GM19351 (cell line): ENCODE measurements at regions not wholly inside any gene's neighbourhood (a gene's known extent, or its start where the extent isn't known, plus 50 kb on each side); places are given as distances from the start of the nearest gene placed in this dataset.

Experiments used
- ATAC-seq: cut with Tn5 transposase; IDR thresholded peaks from one replicate; pipeline ENCODE4 v1.9.1; 2021; ENCODE audit warnings: mild to moderate bottlenecking, moderate library complexity; ENCODE audit not compliant: unreplicated experiment

- ATAC-seq: no peak
Measured at GRCh38 chr9:31605164-31605563, 779.3 kb upstream of the ACO1 start.

GRCh38 chr9:31606678-31607077 is 777.8 kb upstream of the ACO1 start:
- ATAC-seq: no peak

- ATAC-seq: no peak
Measured at GRCh38 chr9:31608416-31608815, 776.0 kb upstream of the ACO1 start.

GRCh38 chr9:31608881-31609280 is 775.6 kb upstream of the ACO1 start:
- ATAC-seq: no peak

GRCh38 chr9:31612336-31613030 is 772.0 kb upstream of the ACO1 start:
- no peak for ATAC-seq

- ATAC-seq: no peak
Measured at GRCh38 chr9:31615966-31616365, 768.5 kb upstream of the ACO1 start.

- no peak for ATAC-seq
Measured at GRCh38 chr9:31623511-31623910, 760.9 kb upstream of the ACO1 start.

- ATAC-seq: no peak
Measured at GRCh38 chr9:31629292-31629691, 755.2 kb upstream of the ACO1 start.

- ATAC-seq: no peak
Measured at GRCh38 chr9:31637265-31637664, 747.2 kb upstream of the ACO1 start.

- ATAC-seq: no peak
Measured at GRCh38 chr9:31637861-31638260, 746.6 kb upstream of the ACO1 start.

GRCh38 chr9:31639451-31639850 is 745.0 kb upstream of the ACO1 start:
- no peak for ATAC-seq

- ATAC-seq: no peak
Measured at GRCh38 chr9:31669311-31669710, 715.1 kb upstream of the ACO1 start.

GRCh38 chr9:31671011-31671410 is 713.4 kb upstream of the ACO1 start:
- peak; percentile 47 for ATAC-seq

GRCh38 chr9:31674264-31674663 is 710.2 kb upstream of the ACO1 start:
- no peak for ATAC-seq

- no peak for ATAC-seq
Measured at GRCh38 chr9:31677415-31677814, 707.0 kb upstream of the ACO1 start.

GRCh38 chr9:31677877-31678276 is 706.6 kb upstream of the ACO1 start:
- ATAC-seq: no peak

- ATAC-seq: no peak
Measured at GRCh38 chr9:31683116-31683515, 701.3 kb upstream of the ACO1 start.

GRCh38 chr9:31697956-31698355 is 686.5 kb upstream of the ACO1 start:
- ATAC-seq: no peak

GRCh38 chr9:31699836-31700235 is 684.6 kb upstream of the ACO1 start:
- no peak for ATAC-seq

GRCh38 chr9:31700252-31701045 is 684.0 kb upstream of the ACO1 start:
- ATAC-seq: no peak

GRCh38 chr9:31702957-31703356 is 681.5 kb upstream of the ACO1 start:
- ATAC-seq: no peak

- no peak for ATAC-seq
Measured at GRCh38 chr9:31715250-31715649, 669.2 kb upstream of the ACO1 start.
